ENCODE measurements at regions not wholly inside any gene's neighbourhood (a gene's known extent, or its start where the extent isn't known, plus 50 kb on each side); places are given as distances from the start of the nearest gene placed in this dataset.

- intact Hi-C loops (cut with DNase I), result no loop called here
- no peak for DNase-seq
- no peak for ATAC-seq (ENCODE audit: poor library complexity)
These were observed 224.0 kb downstream of the AACS start for GRCh38 chr12:125288931-125289928.

- DNase-seq (no peak), ATAC-seq (ENCODE audit: poor library complexity) (no peak)
- intact Hi-C loops (cut with DNase I), result no loop called here
These were observed 224.7 kb downstream of the AACS start for GRCh38 chr12:125289970-125290369.

- intact Hi-C loops (cut with DNase I), result no loop called here
- ATAC-seq (ENCODE audit: poor library complexity) (no peak), DNase-seq (no peak)
These were observed 227.5 kb downstream of the AACS start for GRCh38 chr12:125292700-125293099.

GRCh38 chr12:125295550-125295949 lies 230.3 kb downstream of the AACS start:
- DNase-seq (no peak), ATAC-seq (ENCODE audit: poor library complexity) (no peak)
- intact Hi-C loops (cut with DNase I), result no loop called here

- intact Hi-C loops (cut with DNase I), result no loop called here
- no peak for ATAC-seq (ENCODE audit: poor library complexity)
- DNase-seq, result no peak
These were observed 231.5 kb downstream of the AACS start for GRCh38 chr12:125296701-125297100.

GRCh38 chr12:125299840-125300239 lies 234.6 kb downstream of the AACS start:
- ATAC-seq (ENCODE audit: poor library complexity) (no peak), DNase-seq (no peak)
- intact Hi-C loops (cut with DNase I), result no loop called here

- ATAC-seq (ENCODE audit: poor library complexity), result no peak
- DNase-seq, result no peak
- intact Hi-C loops (cut with DNase I), result no loop called here
These were observed 235.0 kb downstream of the AACS start for GRCh38 chr12:125300249-125300648.

GRCh38 chr12:125303337-125303736 lies 238.1 kb downstream of the AACS start:
- intact Hi-C loops (cut with DNase I), result no loop called here
- no peak for DNase-seq
- ATAC-seq (ENCODE audit: poor library complexity), result no peak

- no peak for DNase-seq
- intact Hi-C loops (cut with DNase I), result no loop called here
These were observed 238.8 kb downstream of the AACS start for GRCh38 chr12:125304029-125304428.

GRCh38 chr12:125305231-125305630 lies 240.0 kb downstream of the AACS start:
- intact Hi-C loops (cut with DNase I), result no loop called here
- DNase-seq (no peak), ATAC-seq (ENCODE audit: poor library complexity) (no peak)

More at GRCh38 chr12:125304029-125304428, 238.8 kb downstream of the AACS start:
- no peak for ATAC-seq (ENCODE audit: poor library complexity)

- DNase-seq (no peak), ATAC-seq (ENCODE audit: poor library complexity) (no peak)
- intact Hi-C loops (cut with DNase I), result no loop called here
These were observed 245.2 kb downstream of the AACS start for GRCh38 chr12:125310461-125310860.

- DNase-seq, result no peak
- intact Hi-C loops (cut with DNase I), result no loop called here
- no peak for ATAC-seq (ENCODE audit: poor library complexity)
These were observed 245.8 kb downstream of the AACS start for GRCh38 chr12:125311050-125311449.

GRCh38 chr12:125312471-125312870 lies 247.2 kb downstream of the AACS start:
- ATAC-seq (ENCODE audit: poor library complexity) (no peak), DNase-seq (no peak)
- intact Hi-C loops (cut with DNase I), result no loop called here

GRCh38 chr12:125314051-125314755 lies 249.0 kb downstream of the AACS start:
- intact Hi-C loops (cut with DNase I), result no loop called here
- ATAC-seq (ENCODE audit: poor library complexity) (no peak), DNase-seq (no peak)

GRCh38 chr12:125315771-125316170 lies 250.5 kb downstream of the AACS start:
- ATAC-seq (ENCODE audit: poor library complexity) (no peak), DNase-seq (no peak)
- intact Hi-C loops (cut with DNase I), result no loop called here

GRCh38 chr12:125320177-125320576 lies 254.9 kb downstream of the AACS start:
- intact Hi-C loops (cut with DNase I), result no loop called here
- no peak for DNase-seq
- no peak for ATAC-seq (ENCODE audit: poor library complexity)

GRCh38 chr12:125324861-125325490 lies 259.7 kb downstream of the AACS start:
- DNase-seq, result no peak
- intact Hi-C loops (cut with DNase I), result loop anchor here (5.0 kb wide), 1 partner anchor 77 kb away; no protein-coding TSS in a partner anchor
- no peak for ATAC-seq (ENCODE audit: poor library complexity)

GRCh38 chr12:125329239-125330102 lies 264.2 kb downstream of the AACS start:
- intact Hi-C loops (cut with DNase I), result loop anchor here (5.0 kb wide), 1 partner anchor 73 kb away; no protein-coding TSS in a partner anchor
- DNase-seq, result no peak

More at GRCh38 chr12:125329239-125330102, 264.2 kb downstream of the AACS start:
- no peak for ATAC-seq (ENCODE audit: poor library complexity)

Data from Right ventricle myocardium superior (tissue), 1 donor.